ENCODE measurements at regions not wholly inside any gene's neighbourhood (a gene's known extent, or its start where the extent isn't known, plus 50 kb on each side); places are given as distances from the start of the nearest gene placed in this dataset.

DNA sequence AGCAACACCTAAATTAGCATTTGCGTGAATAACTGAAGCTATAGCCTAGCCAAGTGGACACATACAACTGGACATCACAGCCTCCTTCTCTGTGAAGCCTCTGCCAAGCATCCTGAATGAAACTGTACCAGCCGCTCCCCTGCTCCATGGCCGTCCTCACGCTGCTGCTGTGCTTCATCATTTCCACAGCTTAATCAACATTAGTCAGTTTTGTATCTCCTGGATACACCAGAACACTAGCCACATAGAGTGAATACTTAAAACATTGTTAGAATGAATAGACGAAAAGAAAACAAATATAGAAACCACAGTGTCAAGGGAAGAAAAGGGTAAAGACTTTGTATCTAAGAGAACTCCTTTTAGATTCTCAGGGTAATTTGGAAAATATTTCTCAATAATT, 1526.9 kb downstream of the EFNB2 start:
- no peaks in the 10 kb centered on the region for H3K27me3 ChIP-seq
- no peaks in the 10 kb centered on the region for H3K4me1 ChIP-seq (ENCODE audit: low read depth)
- H3K27ac ChIP-seq = no peak overlapping the region
- no peak overlapping the region for H3K4me3 ChIP-seq
- DNase-seq (ENCODE audit: low read depth in 1 of 2, low spot score in 1 of 2) = no peak
- TF ChIP-seq CTCF (IDR thresholded peaks at IDR 0.05; ENCODE audit: low read depth, low read length) = no peak
- H3K36me3 ChIP-seq = no peaks in the 10 kb centered on the region
- no peaks in the 10 kb centered on the region for H3K9me3 ChIP-seq (ENCODE audit: low read depth)

DNA sequence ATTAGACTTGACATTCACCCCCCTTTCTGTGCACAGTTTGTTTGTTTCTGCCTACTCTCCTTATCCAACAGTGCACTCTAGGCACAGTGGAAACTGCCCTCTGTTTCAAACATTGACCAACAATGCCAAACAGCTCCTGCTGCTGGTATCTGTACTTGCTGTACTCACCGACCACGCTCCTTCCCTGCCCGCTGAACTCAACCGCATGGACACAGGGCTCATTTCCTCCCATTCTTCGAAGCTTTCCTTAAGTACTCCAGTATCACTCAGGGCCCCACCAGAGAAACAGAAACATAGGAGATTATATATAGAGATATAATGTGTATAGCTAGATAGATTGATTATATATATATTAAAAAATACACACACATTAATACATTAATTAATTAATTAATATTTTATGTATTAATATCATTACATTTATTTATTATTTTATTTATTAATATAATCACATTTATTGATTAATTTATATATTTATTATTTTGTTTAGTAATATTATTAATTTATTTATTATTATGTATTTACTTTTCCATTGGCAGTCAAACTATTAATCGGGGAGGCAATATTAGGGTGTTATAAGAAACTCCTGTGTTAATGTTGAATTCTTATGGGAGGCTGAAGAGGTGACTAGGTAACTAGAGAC, 1528.2 kb downstream of the EFNB2 start:
- Histone ChIP-seq H3K27ac (no peak overlapping the region), H3K27me3 (no peaks in the 10 kb centered on the region), H3K4me3 (no peak overlapping the region), H3K9me3 (ENCODE audit: low read depth) (no peaks in the 10 kb centered on the region), H3K36me3 (no peaks in the 10 kb centered on the region), H3K4me1 (ENCODE audit: low read depth) (no peaks in the 10 kb centered on the region)
- no peak for TF ChIP-seq CTCF (IDR thresholded peaks at IDR 0.05; ENCODE audit: low read depth, low read length)
- DNase-seq (ENCODE audit: low read depth in 1 of 2, low spot score in 1 of 2) = no peak

DNA sequence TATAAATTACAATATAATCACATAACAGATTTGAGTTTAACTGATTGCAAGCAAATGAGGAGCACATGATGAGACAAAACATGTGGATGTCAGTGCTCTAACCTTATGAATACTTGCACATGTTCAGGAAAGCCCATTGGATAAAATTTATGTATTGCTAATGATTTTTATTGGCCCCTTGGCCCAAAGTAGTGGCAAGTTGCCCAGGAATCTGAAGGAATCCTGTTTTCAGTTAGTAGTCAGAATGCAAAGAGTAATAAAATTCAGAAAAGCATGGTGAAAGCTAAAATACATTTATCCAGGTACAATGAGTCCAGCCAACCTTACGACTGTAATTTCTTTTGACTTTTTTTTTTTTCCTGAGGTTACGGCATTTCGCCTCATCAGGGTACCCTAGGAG, 1539.4 kb downstream of the EFNB2 start:
- TF ChIP-seq CTCF (IDR thresholded peaks at IDR 0.05; ENCODE audit: low read depth, low read length) = no peak
- no peaks in the 10 kb centered on the region for H3K27me3 ChIP-seq
- H3K4me1 ChIP-seq (ENCODE audit: low read depth) = no peaks in the 10 kb centered on the region
- DNase-seq (ENCODE audit: low read depth in 1 of 2, low spot score in 1 of 2) = no peak
- H3K36me3 ChIP-seq = no peaks in the 10 kb centered on the region
- no peak overlapping the region for H3K27ac ChIP-seq
- H3K4me3 ChIP-seq = no peak overlapping the region
- no peaks in the 10 kb centered on the region for H3K9me3 ChIP-seq (ENCODE audit: low read depth)

DNA sequence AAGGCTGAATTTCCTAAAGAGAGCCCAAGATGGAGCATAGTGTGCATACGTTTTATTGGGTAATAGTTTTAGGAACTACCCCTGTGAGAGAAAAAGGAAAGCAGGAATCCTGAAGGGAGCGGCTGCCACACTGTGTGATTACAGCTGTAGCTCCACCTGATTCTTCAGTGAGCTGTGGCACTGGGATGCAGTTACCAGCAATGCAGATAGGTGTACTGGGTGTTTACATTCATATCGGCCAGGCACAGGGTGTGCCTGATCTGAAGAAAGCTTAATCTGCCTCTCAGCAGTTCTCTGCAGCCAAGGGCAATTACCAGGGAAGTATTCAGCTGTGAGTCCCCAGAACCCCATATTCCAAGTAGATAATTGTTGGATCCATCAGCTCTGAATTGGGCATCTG, 1541.8 kb downstream of the EFNB2 start:
- Histone ChIP-seq H3K4me1 (ENCODE audit: low read depth) (no peaks in the 10 kb centered on the region), H3K27me3 (no peaks in the 10 kb centered on the region), H3K27ac (no peak overlapping the region), H3K4me3 (no peak overlapping the region), H3K9me3 (ENCODE audit: low read depth) (no peaks in the 10 kb centered on the region), H3K36me3 (no peaks in the 10 kb centered on the region)
- peak in 1 of 2 donors; percentile 3 for DNase-seq (ENCODE audit: low read depth in 1 of 2, low spot score in 1 of 2)
- TF ChIP-seq CTCF (IDR thresholded peaks at IDR 0.05; ENCODE audit: low read depth, low read length) = no peak

GRCh38 chr13:104987621-104988020, 1547.8 kb downstream of the EFNB2 start:
- H3K9me3 ChIP-seq (ENCODE audit: low read depth) = no peaks in the 10 kb centered on the region
- no peak for TF ChIP-seq CTCF (IDR thresholded peaks at IDR 0.05; ENCODE audit: low read depth, low read length)
- no peak overlapping the region for H3K27ac ChIP-seq
- peaks cover 11% of the 10 kb centered on the region for H3K4me1 ChIP-seq (ENCODE audit: low read depth)
- H3K4me3 ChIP-seq = no peak overlapping the region
- no peaks in the 10 kb centered on the region for H3K27me3 ChIP-seq
- DNase-seq (ENCODE audit: low read depth in 1 of 2, low spot score in 1 of 2) = no peak
- H3K36me3 ChIP-seq = no peaks in the 10 kb centered on the region

All from cardiac muscle cell (in vitro differentiated cells and primary cell).